B cell (primary cell): ENCODE measurements at regions not wholly inside any gene's neighbourhood (a gene's known extent, or its start where the extent isn't known, plus 50 kb on each side); places are given as distances from the start of the nearest gene placed in this dataset.

ENCODE experiments used
- CTCF ChIP-seq: fragments of 200-600 bp; IDR thresholded peaks from one replicate; pipeline ENCODE4 v1.8.0; 2022; ENCODE audit warnings: antibody characterized with exemption, mild to moderate bottlenecking
- EZH2 ChIP-seq: IDR thresholded peaks from 2 replicates; pipeline ENCODE4 v1.6.1; 2012; ENCODE audit warnings: borderline replicate concordance, low read depth, mild to moderate bottlenecking, moderate library complexity, low read length; ENCODE audit not compliant: insufficient read depth, poor library complexity, severe bottlenecking

DNA sequence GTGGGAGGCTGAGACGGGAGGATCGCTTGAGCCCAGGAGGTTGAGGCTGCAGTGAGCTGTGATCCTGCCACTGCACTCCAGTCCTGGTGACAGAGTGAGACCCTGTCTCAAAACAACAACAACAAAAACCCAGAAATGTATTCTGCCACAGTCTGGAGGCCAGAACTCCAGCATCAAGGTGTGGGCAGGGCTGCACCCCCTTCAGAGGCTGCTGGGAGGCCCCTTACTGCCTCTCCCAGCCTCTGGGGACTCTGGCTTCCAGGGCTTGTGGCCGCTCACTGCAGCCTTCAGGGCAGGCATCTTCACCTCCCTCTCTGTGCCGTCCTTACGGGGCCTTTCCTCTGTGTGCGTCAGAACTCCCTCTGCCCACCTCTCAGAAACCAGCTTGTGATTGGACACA, 209.4 kb upstream of the GSE1 start:
- TF ChIP-seq EZH2, result no peak
- no peak for TF ChIP-seq CTCF
